Prostate gland (tissue), 2 donors: ENCODE measurements at regions not wholly inside any gene's neighbourhood (a gene's known extent, or its start where the extent isn't known, plus 50 kb on each side); places are given as distances from the start of the nearest gene placed in this dataset.

ENCODE experiments used
- DNase-seq: peaks from one replicate; pipeline ENCODE4 v3.0.0-alpha.2; 2019; ENCODE audit warnings: low spot score
- H3K27ac ChIP-seq, 2 donors: fragments of 200-600 bp; sonication (generic); 2 replicates each; pipeline ENCODE4 v1.5.1; 2017 to 2019
- H3K27me3 ChIP-seq: fragments of 200-600 bp; sonication (generic); replicated peaks from 2 replicates; pipeline ENCODE4 v1.5.1; 2019; ENCODE audit not compliant: insufficient read depth
- H3K36me3 ChIP-seq, 2 donors: fragments of 200-600 bp; sonication (generic); 1 replicate in 1 of 2; 2 replicates in 1 of 2; pipeline versions ENCODE4 v1.5.1 to v1.8.1; 2017 to 2019
- H3K4me1 ChIP-seq: fragments of 200-600 bp; sonication (generic); replicated peaks from 2 replicates; pipeline ENCODE4 v1.5.1; 2019
- H3K4me3 ChIP-seq, 2 donors: fragments of 200-600 bp; sonication (generic); 2 replicates each; pipeline ENCODE4 v1.5.1; 2017 to 2019
- H3K9me3 ChIP-seq: fragments of 200-600 bp; sonication (generic); 2 replicates; pipeline ENCODE4 v1.5.1; 2017
- CTCF ChIP-seq, 4 experiments: fragments of 200-600 bp in 2 of 4; fragments of 450-650 bp in 2 of 4; sonication (generic) in 2 of 4; IDR thresholded peaks; 1 replicate in 3 of 4; 2 replicates in 1 of 4; pipeline ENCODE4 v1.5.1; 2016 to 2019; ENCODE audit warnings: antibody characterized with exemption in 4 of 4, mild to moderate bottlenecking in 2 of 4, moderate library complexity in 2 of 4
- POLR2A ChIP-seq: fragments of 450-650 bp; IDR thresholded peaks from one replicate; pipeline ENCODE4 v1.6.1; 2016; ENCODE audit warnings: antibody characterized with exemption, mild to moderate bottlenecking
- POLR2AphosphoS5 ChIP-seq: sonication (generic); formaldehyde crosslinking; IDR thresholded peaks from one replicate; pipeline ENCODE4 v1.6.1; 2017; ENCODE audit warnings: antibody characterized with exemption
- WGBS: methylation state at CpG from one replicate; pipeline ENCODE4 v1.1.5; 2018; 5-methylcytosine and 5-hydroxymethylcytosine counted together
- intact Hi-C: fragments of 100-400 bp; cut with DNase I; formaldehyde crosslinking; loops from one replicate; pipeline ENCODE4 v1.14.2; 2022

DNA sequence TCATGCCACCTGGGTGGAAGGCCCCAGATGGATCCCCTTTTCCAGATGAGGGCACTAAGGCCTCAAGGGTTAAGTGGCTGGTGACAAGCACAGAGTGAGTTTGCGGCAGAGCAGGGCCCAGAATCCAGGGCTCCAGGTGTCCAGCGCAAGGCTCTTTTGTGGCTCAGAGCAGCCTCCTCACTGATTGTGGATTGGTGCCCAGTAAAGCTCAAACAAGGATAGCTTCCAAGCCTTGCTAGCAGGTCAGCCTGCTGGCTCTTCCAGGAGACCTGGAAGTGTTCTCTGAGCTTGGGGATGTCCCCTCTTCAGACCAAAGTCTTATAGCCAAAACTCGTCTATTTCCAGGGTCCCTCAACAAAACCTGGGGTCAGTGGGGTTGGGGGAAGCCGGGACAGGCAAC lies 167.6 kb upstream of the SYT13 start:
- DNase-seq, result no peak
- H3K27me3 ChIP-seq, result no peaks in the 10 kb centered on the region
- H3K4me3 ChIP-seq, result no peak overlapping the region
- 53% methylated on average over 4 of the region's 4 CpGs for WGBS
- no peaks in the 10 kb centered on the region for H3K9me3 ChIP-seq
- intact Hi-C loops, result no loop called here
- no peaks in the 10 kb centered on the region for H3K4me1 ChIP-seq
- H3K27ac ChIP-seq, result no peak overlapping the region
- TF ChIP-seq POLR2A, result no peak
- no peak for TF ChIP-seq CTCF (IDR thresholded peaks at IDR 0.05)
- no peak for TF ChIP-seq POLR2AphosphoS5
- no peaks in the 10 kb centered on the region for H3K36me3 ChIP-seq

GRCh38 chr11:45451766-45452440 lies 165.8 kb upstream of the SYT13 start:
- no peak overlapping the region for H3K4me3 ChIP-seq
- no peaks in the 10 kb centered on the region for H3K9me3 ChIP-seq
- TF ChIP-seq POLR2A, result no peak
- TF ChIP-seq CTCF (IDR thresholded peaks at IDR 0.05), result no peak
- no peak for TF ChIP-seq POLR2AphosphoS5
- DNase-seq, result no peak
- H3K4me1 ChIP-seq, result no peaks in the 10 kb centered on the region
- intact Hi-C loops, result no loop called here
- no peak overlapping the region for H3K27ac ChIP-seq
- 64% methylated on average over 8 of the region's 8 CpGs for WGBS
- H3K27me3 ChIP-seq, result no peaks in the 10 kb centered on the region
- no peaks in the 10 kb centered on the region for H3K36me3 ChIP-seq

DNA sequence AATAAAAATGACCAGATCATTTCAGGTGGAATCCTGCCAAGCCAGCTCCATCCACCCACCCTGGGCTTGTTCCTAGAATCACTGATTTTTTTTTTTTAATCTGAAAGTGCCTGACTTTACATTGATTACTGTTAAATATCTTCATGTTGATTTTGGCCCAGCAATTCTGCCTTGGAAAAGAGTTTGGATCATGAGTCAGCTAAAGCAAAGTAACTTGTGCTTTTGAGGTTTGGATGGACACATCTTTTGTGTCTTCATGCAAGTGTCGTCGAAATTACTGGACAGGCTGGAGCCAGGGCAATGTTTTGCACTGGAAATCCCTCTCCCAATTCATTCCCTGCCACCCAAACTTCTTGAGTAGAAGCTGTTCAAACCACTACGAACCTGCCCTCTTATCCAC lies 164.0 kb upstream of the SYT13 start:
- 33% methylated on average over 3 of the region's 3 CpGs for WGBS
- Histone ChIP-seq H3K27me3 (no peaks in the 10 kb centered on the region), H3K4me3 (no peak overlapping the region), H3K27ac (no peak overlapping the region), H3K9me3 (no peaks in the 10 kb centered on the region), H3K4me1 (no peaks in the 10 kb centered on the region), H3K36me3 (no peaks in the 10 kb centered on the region)
- TF ChIP-seq POLR2A (no peak), POLR2AphosphoS5 (peak; percentile 55)
- intact Hi-C loops, result no loop called here
- peak; percentile 4 for DNase-seq

DNA sequence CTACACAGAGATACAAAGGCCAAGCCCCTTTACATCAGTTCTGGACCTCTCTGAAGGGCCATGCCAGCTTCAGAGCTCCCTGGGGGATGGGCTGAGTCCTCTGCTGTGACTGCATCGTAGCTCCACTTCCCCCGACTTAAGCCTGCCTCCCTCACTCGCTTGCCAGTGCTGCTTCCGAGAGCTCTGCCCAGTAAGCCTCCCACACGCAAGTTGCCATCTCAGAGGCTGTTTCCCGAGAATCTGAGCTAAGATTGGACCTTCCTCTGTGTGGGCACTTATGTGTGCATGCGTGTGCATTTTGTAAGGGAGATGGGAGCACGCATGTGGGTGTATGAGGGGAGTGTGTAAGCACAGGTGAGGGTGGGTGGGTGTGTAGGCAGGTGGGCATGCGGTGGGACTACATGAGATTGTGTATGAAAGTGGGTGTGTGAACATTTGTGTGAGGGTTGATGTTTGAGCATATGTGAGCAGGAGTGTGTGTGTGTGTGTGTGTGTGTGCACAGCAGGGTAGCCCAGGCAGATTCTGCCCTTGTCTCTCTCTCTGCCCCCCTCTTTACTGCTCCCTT lies 163.0 kb upstream of the SYT13 start:
- WGBS, result 80% methylated on average over 9 of the region's 9 CpGs
- no peak for TF ChIP-seq POLR2A
- TF ChIP-seq CTCF (IDR thresholded peaks at IDR 0.05), result no peak
- TF ChIP-seq POLR2AphosphoS5, result no peak
- no peak for DNase-seq
- Histone ChIP-seq H3K4me1 (no peaks in the 10 kb centered on the region), H3K36me3 (no peaks in the 10 kb centered on the region), H3K4me3 (no peak overlapping the region), H3K9me3 (no peaks in the 10 kb centered on the region), H3K27me3 (no peaks in the 10 kb centered on the region), H3K27ac (no peak overlapping the region)
- intact Hi-C loops, result no loop called here

- Histone ChIP-seq H3K36me3 (no peaks in the 10 kb centered on the region), H3K27me3 (no peaks in the 10 kb centered on the region), H3K9me3 (no peaks in the 10 kb centered on the region), H3K27ac (no peak overlapping the region), H3K4me3 (no peak overlapping the region), H3K4me1 (no peaks in the 10 kb centered on the region)
- DNase-seq, result no peak
- WGBS, result 64% methylated on average over 5 of the region's 5 CpGs
- TF ChIP-seq CTCF (IDR thresholded peaks at IDR 0.05) (no peak), POLR2A (no peak), POLR2AphosphoS5 (no peak)
- intact Hi-C loops, result no loop called here
Observed at GRCh38 chr11:45448561-45448960, 162.4 kb upstream of the SYT13 start.
